ENCODE measurements at regions not wholly inside any gene's neighbourhood (a gene's known extent, or its start where the extent isn't known, plus 50 kb on each side); places are given as distances from the start of the nearest gene placed in this dataset.

DNA sequence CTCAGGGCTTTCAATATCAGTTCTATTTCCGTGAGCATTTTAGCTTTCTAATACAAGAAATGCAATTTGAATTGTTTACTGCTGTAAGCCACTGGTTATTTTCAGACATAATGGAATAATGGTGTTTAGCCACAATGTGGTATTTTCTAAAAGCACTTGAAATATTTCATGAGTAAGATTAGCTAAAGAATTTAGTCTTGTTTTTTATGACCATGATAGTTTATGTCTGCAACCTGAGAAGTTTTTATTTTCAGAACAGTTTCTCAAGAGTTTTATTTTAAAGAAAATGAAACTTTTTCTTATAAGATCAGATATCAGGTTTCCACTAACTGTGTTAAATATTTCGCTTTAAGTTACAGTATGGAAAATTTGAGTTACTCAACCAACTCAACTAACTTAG, 60.2 kb downstream of the SLIT2 start:
- Histone ChIP-seq H2BK120ac (ENCODE audit: low read depth, low read length) (no peak overlapping the region), H3K9me3 (ENCODE audit: control insufficient read depth, insufficient read depth, low read length) (no peaks in the 10 kb centered on the region), H3K27ac (ENCODE audit: insufficient read depth, low read length) (no peak overlapping the region), H3K4ac (ENCODE audit: low read depth, low read length) (no peak overlapping the region), H2BK15ac (ENCODE audit: low read depth, low read length) (no peak overlapping the region), H4K8ac (ENCODE audit: low read depth in 2 of 2, low read length in 2 of 2) (no peak overlapping the region), H3K9ac (ENCODE audit: low read depth, low read length) (no peak overlapping the region), H3K56ac (ENCODE audit: extremely low read depth, insufficient read depth, low read length) (no peak overlapping the region), H2AK9ac (replicated peaks; ENCODE audit: low read depth, low read length, poor library complexity) (no peak overlapping the region), H3K18ac (ENCODE audit: low read depth, low read length) (no peak overlapping the region), H4K91ac (ENCODE audit: insufficient read depth, low read depth, low read length) (no peak overlapping the region), H2BK5ac (ENCODE audit: low read depth, low read length, poor library complexity, severe bottlenecking) (no peak overlapping the region), H3K9me1 (ENCODE audit: insufficient read depth, low read length) (no peaks in the 10 kb centered on the region), H2AFZ (replicated peaks; ENCODE audit: low read length, poor library complexity) (no peak overlapping the region), H4K20me1 (ENCODE audit: insufficient read depth, low read length) (no peaks in the 10 kb centered on the region), H3K27me3 (ENCODE audit: control insufficient read depth, insufficient read depth, low read length) (no peaks in the 10 kb centered on the region), H2BK20ac (ENCODE audit: low read depth, low read length) (no peak overlapping the region), H3K4me2 (ENCODE audit: low read depth, low read length) (no peak overlapping the region), H3K4me1 (ENCODE audit: control insufficient read depth, insufficient read depth, low read length) (no peaks in the 10 kb centered on the region), H3K36me3 (ENCODE audit: control insufficient read depth, insufficient read depth, low read length) (no peaks in the 10 kb centered on the region), H4K5ac (ENCODE audit: low read depth, low read length) (no peak overlapping the region), H2AK5ac (ENCODE audit: low read depth, low read length) (no peak overlapping the region), H3K23ac (ENCODE audit: low read depth, low read length) (no peak overlapping the region), H3K14ac (replicated peaks; ENCODE audit: low read depth, low read length) (no peak overlapping the region), H3K4me3 (ENCODE audit: insufficient read depth, low read depth, low read length) (no peak overlapping the region), H3K79me1 (ENCODE audit: low read depth in 1 of 2, low read length in 2 of 2) (no peaks in the 10 kb centered on the region)
- dilution Hi-C loops (cut with HindIII; ENCODE audit: low sequenced_read_pairs, unreplicated experiment): no loop called here
- no TSS peak for BruUV-seq (replicated peaks)
- intact Hi-C loops (cut with micrococcal nuclease): no loop called here
- ATAC-seq (ENCODE audit: low read depth) (peak; percentile 70), DNase-seq (peak; percentile 56)
- CTCF ChIA-PET: no interaction called here
- TF ChIP-seq MAZ (IDR thresholded peaks at IDR 0.05; ENCODE audit: borderline replicate concordance, low read depth, low read length) (no peak), RCOR1 (IDR thresholded peaks at IDR 0.05; ENCODE audit: insufficient replicate concordance, low read length) (no peak), MAFK (IDR thresholded peaks at IDR 0.05; ENCODE audit: low read depth, low read length) (no peak), FOS (IDR thresholded peaks at IDR 0.05; ENCODE audit: low read depth, low read length) (no peak), RAD21 (IDR thresholded peaks at IDR 0.05; ENCODE audit: low read length) (no peak), POLR2A (IDR thresholded peaks at IDR 0.05; ENCODE audit: low read depth, low read length) (no peak), CHD1 (IDR thresholded peaks at IDR 0.05; ENCODE audit: low read depth, low read length) (no peak), BHLHE40 (IDR thresholded peaks at IDR 0.05; ENCODE audit: low read depth, low read length) (no peak), MXI1 (IDR thresholded peaks at IDR 0.05; ENCODE audit: borderline replicate concordance, low read depth, low read length) (no peak)
- TF ChIP-seq, protein P1, sequence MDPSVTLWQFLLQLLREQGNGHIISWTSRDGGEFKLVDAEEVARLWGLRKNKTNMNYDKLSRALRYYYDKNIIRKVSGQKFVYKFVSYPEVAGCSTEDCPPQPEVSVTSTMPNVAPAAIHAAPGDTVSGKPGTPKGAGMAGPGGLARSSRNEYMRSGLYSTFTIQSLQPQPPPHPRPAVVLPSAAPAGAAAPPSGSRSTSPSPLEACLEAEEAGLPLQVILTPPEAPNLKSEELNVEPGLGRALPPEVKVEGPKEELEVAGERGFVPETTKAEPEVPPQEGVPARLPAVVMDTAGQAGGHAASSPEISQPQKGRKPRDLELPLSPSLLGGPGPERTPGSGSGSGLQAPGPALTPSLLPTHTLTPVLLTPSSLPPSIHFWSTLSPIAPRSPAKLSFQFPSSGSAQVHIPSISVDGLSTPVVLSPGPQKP (IDR thresholded peaks at IDR 0.05; ENCODE audit: borderline replicate concordance, low read depth, low read length): no peak
- TF ChIP-seq, protein P2, sequence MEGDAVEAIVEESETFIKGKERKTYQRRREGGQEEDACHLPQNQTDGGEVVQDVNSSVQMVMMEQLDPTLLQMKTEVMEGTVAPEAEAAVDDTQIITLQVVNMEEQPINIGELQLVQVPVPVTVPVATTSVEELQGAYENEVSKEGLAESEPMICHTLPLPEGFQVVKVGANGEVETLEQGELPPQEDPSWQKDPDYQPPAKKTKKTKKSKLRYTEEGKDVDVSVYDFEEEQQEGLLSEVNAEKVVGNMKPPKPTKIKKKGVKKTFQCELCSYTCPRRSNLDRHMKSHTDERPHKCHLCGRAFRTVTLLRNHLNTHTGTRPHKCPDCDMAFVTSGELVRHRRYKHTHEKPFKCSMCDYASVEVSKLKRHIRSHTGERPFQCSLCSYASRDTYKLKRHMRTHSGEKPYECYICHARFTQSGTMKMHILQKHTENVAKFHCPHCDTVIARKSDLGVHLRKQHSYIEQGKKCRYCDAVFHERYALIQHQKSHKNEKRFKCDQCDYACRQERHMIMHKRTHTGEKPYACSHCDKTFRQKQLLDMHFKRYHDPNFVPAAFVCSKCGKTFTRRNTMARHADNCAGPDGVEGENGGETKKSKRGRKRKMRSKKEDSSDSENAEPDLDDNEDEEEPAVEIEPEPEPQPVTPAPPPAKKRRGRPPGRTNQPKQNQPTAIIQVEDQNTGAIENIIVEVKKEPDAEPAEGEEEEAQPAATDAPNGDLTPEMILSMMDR (conservative IDR thresholded peaks at IDR 0.05; ENCODE audit: low read depth, low read length): no peak
- TF ChIP-seq, protein P3, sequence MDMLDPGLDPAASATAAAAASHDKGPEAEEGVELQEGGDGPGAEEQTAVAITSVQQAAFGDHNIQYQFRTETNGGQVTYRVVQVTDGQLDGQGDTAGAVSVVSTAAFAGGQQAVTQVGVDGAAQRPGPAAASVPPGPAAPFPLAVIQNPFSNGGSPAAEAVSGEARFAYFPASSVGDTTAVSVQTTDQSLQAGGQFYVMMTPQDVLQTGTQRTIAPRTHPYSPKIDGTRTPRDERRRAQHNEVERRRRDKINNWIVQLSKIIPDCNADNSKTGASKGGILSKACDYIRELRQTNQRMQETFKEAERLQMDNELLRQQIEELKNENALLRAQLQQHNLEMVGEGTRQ (IDR thresholded peaks at IDR 0.05; ENCODE audit: low read depth, low read length): no peak
- WGBS, 2 experiments (ENCODE audit: extremely low coverage in 2 of 2, insufficient read length in 1 of 2): no CpG with 5 or more reads among the region's 2 CpGs
- in situ Hi-C loops (cut with MboI; ENCODE audit: low sequenced_read_pairs): loop anchor here (10.0 kb wide), 1 partner anchor 233 kb away; no protein-coding TSS in a partner anchor
- POLR2A ChIA-PET (ENCODE audit: unreplicated experiment): no interaction called here
